Activated B cell treated with CpG ODN at 0.5 μM for 24 hours (primary cell): ENCODE measurements at regions not wholly inside any gene's neighbourhood (a gene's known extent, or its start where the extent isn't known, plus 50 kb on each side); places are given as distances from the start of the nearest gene placed in this dataset.

Source experiments
- ATAC-seq: fragments of 200-7000 bp; cut with Tn5 transposase; one replicate; pipeline ENCODE4 v1.10.0; 2021; ENCODE audit warnings: low read depth, mild to moderate bottlenecking, moderate library complexity
- CTCF ChIA-PET: fragments of 350-600 bp; sonication (Branson Sonifier 250); formaldehyde crosslinking; loops from one replicate; lab custom pipeline; 2021; ENCODE audit warnings: antibody characterized with exemption; lab: Charles Lee
- POLR2A ChIA-PET: fragments of 350-600 bp; sonication (Branson Sonifier 250); formaldehyde crosslinking; loops from one replicate; lab custom pipeline; 2021; ENCODE audit warnings: antibody characterized with exemption; lab: Charles Lee
- DNase-seq: peaks from one replicate; pipeline ENCODE4 v3.0.0; 2022
- H3K27ac Mint-ChIP-seq: one replicate; pipeline ENCODE4 v1.8.0; 2020; ENCODE audit warnings: mixed read lengths
- H3K27me3 Mint-ChIP-seq: one replicate; pipeline ENCODE4 v1.8.0; 2021; ENCODE audit warnings: mixed read lengths
- H3K36me3 Mint-ChIP-seq: one replicate; pipeline ENCODE4 v1.8.0; 2021; ENCODE audit warnings: low read depth, mixed read lengths
- H3K4me1 Mint-ChIP-seq: one replicate; pipeline ENCODE4 v1.8.0; 2021; ENCODE audit warnings: mixed read lengths
- H3K4me3 Mint-ChIP-seq: one replicate; pipeline ENCODE4 v1.8.0; 2020; ENCODE audit warnings: mild to moderate bottlenecking, mixed read lengths
- H3K9me3 Mint-ChIP-seq: one replicate; pipeline ENCODE4 v1.8.0; 2020; ENCODE audit warnings: mixed read lengths
- CTCF ChIP-seq: fragments of 200-600 bp; IDR thresholded peaks from one replicate; pipeline ENCODE4 v1.8.0; 2022; ENCODE audit warnings: antibody characterized with exemption, mild to moderate bottlenecking
- intact Hi-C: fragments of 100-400 bp; cut with micrococcal nuclease; formaldehyde crosslinking; loops from one replicate; pipeline ENCODE4 v1.15.1; 2024

- Mint-ChIP-seq H3K36me3 (no peaks in the 10 kb centered on the region), H3K4me1 (no peaks in the 10 kb centered on the region), H3K27ac (no peak overlapping the region), H3K4me3 (no peak overlapping the region), H3K9me3 (peaks cover 14% of the 10 kb centered on the region), H3K27me3 (no peaks in the 10 kb centered on the region)
- DNase-seq (no peak), ATAC-seq (no peak)
- no peak for TF ChIP-seq CTCF
- intact Hi-C loops, result no loop called here
- ChIA-PET CTCF (no interaction called here), POLR2A (no interaction called here)
Observed at GRCh38 chr7:70972693-70973092, 159.3 kb upstream of the GALNT17 start.

GRCh38 chr7:70975754-70976153, 156.2 kb upstream of the GALNT17 start:
- DNase-seq (no peak), ATAC-seq (no peak)
- intact Hi-C loops, result no loop called here
- Mint-ChIP-seq H3K27me3 (no peaks in the 10 kb centered on the region), H3K9me3 (peaks cover 13% of the 10 kb centered on the region), H3K4me1 (no peaks in the 10 kb centered on the region), H3K36me3 (no peaks in the 10 kb centered on the region), H3K4me3 (no peak overlapping the region), H3K27ac (no peak overlapping the region)
- ChIA-PET POLR2A (no interaction called here), CTCF (no interaction called here)
- no peak for TF ChIP-seq CTCF

GRCh38 chr7:70986297-70986696, 145.6 kb upstream of the GALNT17 start:
- ChIA-PET CTCF (no interaction called here), POLR2A (no interaction called here)
- DNase-seq (no peak), ATAC-seq (no peak)
- Mint-ChIP-seq H3K36me3 (no peaks in the 10 kb centered on the region), H3K9me3 (peaks cover 4% of the 10 kb centered on the region), H3K4me1 (no peaks in the 10 kb centered on the region), H3K4me3 (no peak overlapping the region), H3K27ac (no peak overlapping the region), H3K27me3 (no peaks in the 10 kb centered on the region)
- intact Hi-C loops, result no loop called here
- no peak for TF ChIP-seq CTCF

- no peaks in the 10 kb centered on the region for H3K4me1 Mint-ChIP-seq
- no peak overlapping the region for H3K4me3 Mint-ChIP-seq
- no peak for TF ChIP-seq CTCF
- intact Hi-C loops, result no loop called here
- peaks cover 6% of the 10 kb centered on the region for H3K9me3 Mint-ChIP-seq
- DNase-seq (no peak), ATAC-seq (no peak)
- ChIA-PET POLR2A (no interaction called here), CTCF (no interaction called here)
- H3K36me3 Mint-ChIP-seq, result no peaks in the 10 kb centered on the region
- no peaks in the 10 kb centered on the region for H3K27me3 Mint-ChIP-seq
- no peak overlapping the region for H3K27ac Mint-ChIP-seq
Observed at GRCh38 chr7:70994176-70994575, 137.8 kb upstream of the GALNT17 start.

GRCh38 chr7:70997261-70997660, 134.7 kb upstream of the GALNT17 start:
- no peak overlapping the region for H3K4me3 Mint-ChIP-seq
- TF ChIP-seq CTCF, result no peak
- ChIA-PET CTCF (no interaction called here), POLR2A (no interaction called here)
- DNase-seq (no peak), ATAC-seq (no peak)
- intact Hi-C loops, result no loop called here
- no peak overlapping the region for H3K27ac Mint-ChIP-seq
- no peaks in the 10 kb centered on the region for H3K36me3 Mint-ChIP-seq
- H3K9me3 Mint-ChIP-seq, result peaks cover 9% of the 10 kb centered on the region
- no peaks in the 10 kb centered on the region for H3K27me3 Mint-ChIP-seq
- H3K4me1 Mint-ChIP-seq, result no peaks in the 10 kb centered on the region
